Activated CD4-positive, alpha-beta memory T cell treated with anti-CD3 and anti-CD28 coated beads for 36 hours (primary cell): ENCODE measurements at regions not wholly inside any gene's neighbourhood (a gene's known extent, or its start where the extent isn't known, plus 50 kb on each side); places are given as distances from the start of the nearest gene placed in this dataset.

Experiments used
- CTCF ChIA-PET: fragments of 350-600 bp; sonication (Branson Sonifier 250); formaldehyde crosslinking; loops from one replicate; lab custom pipeline; 2021; ENCODE audit warnings: antibody characterized with exemption, inconsistent platforms; lab: Charles Lee
- POLR2A ChIA-PET: fragments of 350-600 bp; sonication (Branson Sonifier 250); formaldehyde crosslinking; loops from one replicate; lab custom pipeline; 2021; ENCODE audit warnings: antibody characterized with exemption; lab: Charles Lee
- DNase-seq: peaks from one replicate; pipeline ENCODE4 v3.0.0-alpha.2; 2020
- H3K27ac Mint-ChIP-seq: one replicate; pipeline ENCODE4 v1.8.0; 2021; ENCODE audit warnings: mixed read lengths
- H3K27me3 Mint-ChIP-seq: one replicate; pipeline ENCODE4 v1.8.0; 2021; ENCODE audit warnings: mixed read lengths
- H3K36me3 Mint-ChIP-seq: one replicate; pipeline ENCODE4 v1.8.0; 2021; ENCODE audit warnings: mixed read lengths
- H3K4me1 Mint-ChIP-seq: one replicate; pipeline ENCODE4 v1.8.0; 2021; ENCODE audit warnings: low read depth, mixed read lengths
- H3K4me3 Mint-ChIP-seq: one replicate; pipeline ENCODE4 v1.8.0; 2021; ENCODE audit warnings: mild to moderate bottlenecking, mixed read lengths
- H3K9me3 Mint-ChIP-seq: one replicate; pipeline ENCODE4 v1.8.0; 2021; ENCODE audit warnings: mixed read lengths
- intact Hi-C: fragments of 100-400 bp; cut with micrococcal nuclease; formaldehyde crosslinking; loops from one replicate; pipeline ENCODE4 v1.15.1; 2023

DNA sequence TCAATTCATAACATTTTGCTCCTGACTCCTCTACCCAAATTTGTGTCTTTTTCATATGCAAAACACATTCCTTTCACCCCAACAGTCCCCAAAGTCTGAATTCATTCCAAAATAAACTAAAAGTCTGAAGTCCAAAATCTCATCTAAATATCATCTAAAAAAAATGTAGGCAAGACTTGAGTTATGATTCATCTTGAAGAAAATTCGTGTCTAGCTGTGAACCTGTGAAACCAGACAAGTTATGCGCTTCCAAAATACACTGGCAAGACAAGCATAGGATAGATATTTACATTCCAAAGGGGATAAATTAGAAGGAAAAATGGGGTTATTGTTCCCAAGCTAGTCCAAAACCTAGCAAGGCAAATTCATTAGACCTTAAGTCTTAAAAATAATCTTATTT lies 1302.0 kb upstream of the GBE1 start:
- Mint-ChIP-seq H3K4me1 (no peaks in the 10 kb centered on the region), H3K27me3 (no peaks in the 10 kb centered on the region), H3K36me3 (no peaks in the 10 kb centered on the region), H3K9me3 (peaks cover 39% of the 10 kb centered on the region), H3K27ac (no peak overlapping the region), H3K4me3 (no peak overlapping the region)
- POLR2A ChIA-PET: no interaction called here
- no peak for DNase-seq
- CTCF ChIA-PET: no interaction called here
- intact Hi-C loops: no loop called here

DNA sequence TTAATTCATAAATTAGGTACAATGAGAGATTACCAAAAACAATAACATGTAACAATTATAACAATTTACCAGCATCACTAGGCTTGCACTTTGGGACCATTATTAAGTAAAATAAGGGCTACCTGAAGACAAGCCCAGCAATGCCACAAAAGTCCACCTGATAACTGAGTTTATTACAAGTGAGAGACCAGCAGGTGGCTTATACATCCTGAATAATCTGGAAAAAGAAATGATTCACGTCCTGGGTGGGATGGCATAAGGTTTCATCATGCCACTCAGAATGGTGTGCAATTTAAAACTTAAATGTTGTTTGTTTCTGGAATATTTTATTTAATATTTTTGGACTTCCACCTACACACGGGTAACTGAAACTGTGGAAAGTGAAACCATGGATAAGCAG lies 1287.1 kb upstream of the GBE1 start:
- H3K27me3 Mint-ChIP-seq: no peaks in the 10 kb centered on the region
- CTCF ChIA-PET: no interaction called here
- no peak for DNase-seq
- H3K27ac Mint-ChIP-seq: no peak overlapping the region
- H3K9me3 Mint-ChIP-seq: peaks cover 7% of the 10 kb centered on the region
- POLR2A ChIA-PET: no interaction called here
- no peak overlapping the region for H3K4me3 Mint-ChIP-seq
- H3K36me3 Mint-ChIP-seq: no peaks in the 10 kb centered on the region
- intact Hi-C loops: no loop called here
- H3K4me1 Mint-ChIP-seq: no peaks in the 10 kb centered on the region

DNA sequence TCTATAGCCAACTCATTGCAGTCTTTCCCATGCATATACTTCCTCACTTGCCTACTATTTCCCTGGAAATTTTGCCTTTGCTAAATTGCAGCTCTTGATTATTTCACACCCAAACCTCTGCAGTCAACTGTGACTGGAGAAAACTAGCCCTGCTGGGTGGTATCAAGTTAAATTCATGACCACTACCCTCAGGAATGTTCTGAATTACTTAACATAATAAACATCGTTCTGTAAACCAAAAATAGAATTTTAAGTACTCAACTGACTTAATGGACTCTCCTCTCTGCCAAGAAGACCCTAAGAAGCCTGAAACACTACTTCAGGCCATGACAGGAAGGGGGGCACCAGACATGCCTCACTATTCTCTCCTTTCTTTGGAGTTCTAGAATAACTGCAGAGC lies 1278.0 kb upstream of the GBE1 start:
- intact Hi-C loops: no loop called here
- ChIA-PET POLR2A (no interaction called here), CTCF (no interaction called here)
- H3K4me1 Mint-ChIP-seq: no peaks in the 10 kb centered on the region
- H3K4me3 Mint-ChIP-seq: no peak overlapping the region
- H3K9me3 Mint-ChIP-seq: peaks cover 4% of the 10 kb centered on the region
- H3K36me3 Mint-ChIP-seq: no peaks in the 10 kb centered on the region
- no peaks in the 10 kb centered on the region for H3K27me3 Mint-ChIP-seq
- H3K27ac Mint-ChIP-seq: no peak overlapping the region
- no peak for DNase-seq

DNA sequence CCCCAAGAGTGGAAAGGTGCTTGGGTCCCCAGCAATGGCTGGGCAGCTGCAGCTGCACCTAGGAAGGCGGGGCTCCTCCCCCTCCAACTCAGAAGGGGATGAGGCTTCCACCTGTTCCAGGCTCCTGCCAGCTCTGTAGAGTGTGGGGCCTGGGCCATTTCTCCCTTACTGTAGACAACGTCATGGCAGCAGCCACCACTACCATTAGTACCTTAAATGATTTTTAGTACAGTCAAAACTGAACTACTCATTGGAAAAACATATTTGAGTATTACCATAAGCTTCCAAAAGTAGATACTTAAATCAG lies 1274.2 kb upstream of the GBE1 start:
- H3K27ac Mint-ChIP-seq: no peak overlapping the region
- CTCF ChIA-PET: no interaction called here
- DNase-seq: no peak
- intact Hi-C loops: no loop called here
- no peak overlapping the region for H3K4me3 Mint-ChIP-seq
- POLR2A ChIA-PET: no interaction called here
- H3K9me3 Mint-ChIP-seq: peaks cover 2% of the 10 kb centered on the region
- H3K27me3 Mint-ChIP-seq: no peaks in the 10 kb centered on the region
- H3K36me3 Mint-ChIP-seq: no peaks in the 10 kb centered on the region
- H3K4me1 Mint-ChIP-seq: no peaks in the 10 kb centered on the region

DNA sequence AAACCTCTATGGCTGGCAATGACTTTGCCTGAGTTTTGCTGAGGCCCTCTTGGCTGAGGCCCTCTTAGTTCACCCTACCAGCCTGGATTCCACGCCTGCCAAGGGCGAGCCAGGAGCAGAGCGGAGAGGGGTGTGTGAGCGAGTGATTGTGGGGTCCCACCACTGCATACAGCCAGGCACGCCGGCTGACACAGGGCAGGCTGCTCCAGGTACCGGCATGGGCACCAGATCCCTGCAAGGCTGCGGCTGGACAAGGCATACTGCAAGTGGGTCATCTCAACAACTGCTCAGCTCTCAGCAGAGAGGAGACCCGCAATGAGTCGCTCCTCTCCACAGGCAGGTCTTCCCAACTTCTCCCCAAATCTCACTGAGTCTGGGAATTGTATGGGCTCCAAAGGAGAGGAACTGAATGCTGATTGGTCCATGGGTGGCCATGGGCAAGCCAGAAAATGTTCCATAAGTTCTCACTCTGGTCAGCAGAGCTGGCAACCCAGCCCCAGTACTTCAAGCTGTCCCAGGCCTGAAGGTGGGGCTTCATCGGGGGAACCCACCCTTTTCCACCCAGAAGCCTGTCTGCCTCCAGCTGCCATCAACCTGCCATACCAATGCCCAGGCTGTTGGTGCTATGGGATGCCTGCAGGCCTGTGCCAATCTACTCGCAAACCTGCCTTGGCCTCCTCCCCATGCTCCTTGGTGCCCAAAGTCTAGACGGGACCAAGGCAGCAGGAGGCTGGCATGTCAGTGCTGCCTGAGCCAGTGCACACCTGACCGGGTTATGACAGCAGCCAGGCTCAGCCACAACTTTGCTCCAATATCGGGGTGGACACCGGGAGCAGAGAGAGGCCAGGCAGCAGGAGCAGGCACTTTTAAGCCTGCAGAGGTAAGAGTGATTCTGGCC lies 1273.6 kb upstream of the GBE1 start:
- Mint-ChIP-seq H3K4me1 (no peaks in the 10 kb centered on the region), H3K4me3 (no peak overlapping the region), H3K27ac (no peak overlapping the region), H3K27me3 (no peaks in the 10 kb centered on the region), H3K36me3 (no peaks in the 10 kb centered on the region), H3K9me3 (peaks cover 4% of the 10 kb centered on the region)
- POLR2A ChIA-PET: no interaction called here
- CTCF ChIA-PET: no interaction called here
- no peak for DNase-seq
- intact Hi-C loops: no loop called here

DNA sequence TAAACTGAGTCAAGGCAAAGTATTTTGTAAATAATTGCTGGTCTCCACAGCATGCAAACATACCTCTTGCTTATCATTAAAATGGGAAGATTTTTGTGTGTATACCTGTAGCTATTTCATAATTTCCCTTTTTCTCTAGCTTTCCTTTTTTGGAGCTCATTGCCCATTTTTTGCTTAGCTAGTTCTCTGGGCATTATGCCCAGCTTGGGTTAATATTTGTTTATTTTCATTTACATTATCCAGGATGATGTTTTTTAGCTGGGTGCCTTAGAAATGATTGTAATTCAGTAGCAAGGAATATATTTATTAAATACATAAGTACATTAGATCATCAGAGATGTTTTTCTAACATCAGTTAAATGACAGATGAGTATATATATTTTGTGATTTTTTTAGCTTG lies 1271.7 kb upstream of the GBE1 start:
- no peak overlapping the region for H3K4me3 Mint-ChIP-seq
- H3K36me3 Mint-ChIP-seq: no peaks in the 10 kb centered on the region
- H3K9me3 Mint-ChIP-seq: peaks cover 6% of the 10 kb centered on the region
- intact Hi-C loops: no loop called here
- no peak for DNase-seq
- H3K4me1 Mint-ChIP-seq: no peaks in the 10 kb centered on the region
- H3K27ac Mint-ChIP-seq: no peak overlapping the region
- no peaks in the 10 kb centered on the region for H3K27me3 Mint-ChIP-seq
- ChIA-PET POLR2A (no interaction called here), CTCF (no interaction called here)

DNA sequence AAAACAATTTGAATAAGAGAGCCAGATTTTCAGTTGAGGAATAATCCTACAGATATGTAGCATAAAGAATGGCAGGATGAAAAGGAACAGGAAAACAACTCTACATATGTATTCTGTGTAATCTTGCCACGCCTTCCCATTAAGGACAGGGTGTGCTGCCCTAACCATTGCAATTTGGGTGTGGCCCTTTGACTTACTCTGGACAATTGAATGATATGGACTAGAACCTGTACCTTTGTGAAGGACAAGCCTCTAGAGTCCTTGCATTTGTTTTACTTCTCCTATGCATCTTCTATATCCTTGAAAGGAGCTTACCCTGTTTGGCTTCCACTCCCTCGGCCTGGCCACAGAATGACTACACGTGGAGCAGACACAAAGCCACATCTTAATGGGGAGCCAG lies 1261.6 kb upstream of the GBE1 start:
- intact Hi-C loops: no loop called here
- no peak overlapping the region for H3K4me3 Mint-ChIP-seq
- CTCF ChIA-PET: no interaction called here
- no peaks in the 10 kb centered on the region for H3K27me3 Mint-ChIP-seq
- H3K4me1 Mint-ChIP-seq: no peaks in the 10 kb centered on the region
- POLR2A ChIA-PET: no interaction called here
- H3K36me3 Mint-ChIP-seq: no peaks in the 10 kb centered on the region
- H3K27ac Mint-ChIP-seq: no peak overlapping the region
- DNase-seq: no peak
- H3K9me3 Mint-ChIP-seq: peaks cover 5% of the 10 kb centered on the region

DNA sequence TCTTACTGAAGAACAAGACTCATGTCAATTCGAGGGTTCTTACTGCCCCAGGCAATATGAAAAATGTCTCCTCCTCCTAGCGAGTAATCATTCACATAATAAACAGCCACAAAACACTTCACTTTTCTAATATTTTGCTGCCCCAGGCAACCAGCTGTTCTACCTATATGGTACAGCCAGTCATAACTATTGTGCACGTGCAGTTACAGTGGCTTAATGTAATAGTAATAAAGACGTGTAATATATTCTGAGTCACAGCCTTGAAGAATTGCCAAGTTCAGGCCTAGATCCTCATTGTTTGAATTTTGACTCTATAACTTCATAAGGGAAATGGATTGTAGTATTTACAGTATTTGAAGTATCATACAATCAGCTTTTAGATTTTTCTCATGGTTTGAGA lies 1250.0 kb upstream of the GBE1 start:
- no peak overlapping the region for H3K27ac Mint-ChIP-seq
- no peak overlapping the region for H3K4me3 Mint-ChIP-seq
- H3K36me3 Mint-ChIP-seq: no peaks in the 10 kb centered on the region
- peaks cover 5% of the 10 kb centered on the region for H3K9me3 Mint-ChIP-seq
- no peak for DNase-seq
- H3K27me3 Mint-ChIP-seq: no peaks in the 10 kb centered on the region
- ChIA-PET CTCF (no interaction called here), POLR2A (no interaction called here)
- intact Hi-C loops: no loop called here
- H3K4me1 Mint-ChIP-seq: no peaks in the 10 kb centered on the region

DNA sequence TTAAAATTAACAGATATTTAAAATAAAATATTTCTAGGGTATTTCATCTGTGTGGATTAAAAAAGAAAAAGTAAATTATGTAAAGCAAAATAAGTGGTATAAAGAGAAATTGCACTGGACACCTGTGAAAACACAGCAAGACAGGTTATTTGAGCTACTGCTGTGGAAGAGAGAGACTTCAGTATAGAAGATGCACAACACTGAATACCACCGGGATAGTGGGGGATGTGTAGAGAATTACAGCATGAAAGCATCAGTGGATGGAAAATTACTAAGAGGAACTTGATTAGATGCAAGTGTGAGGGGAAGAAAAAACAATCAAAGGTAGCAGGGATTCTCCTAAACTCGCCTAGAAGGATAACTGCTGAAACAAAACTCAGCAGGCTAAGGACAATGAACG lies 1242.5 kb upstream of the GBE1 start:
- Mint-ChIP-seq H3K9me3 (peaks cover 3% of the 10 kb centered on the region), H3K27ac (no peak overlapping the region), H3K27me3 (no peaks in the 10 kb centered on the region), H3K36me3 (no peaks in the 10 kb centered on the region), H3K4me1 (no peaks in the 10 kb centered on the region), H3K4me3 (no peak overlapping the region)
- no peak for DNase-seq
- CTCF ChIA-PET: no interaction called here
- intact Hi-C loops: no loop called here
- POLR2A ChIA-PET: no interaction called here

DNA sequence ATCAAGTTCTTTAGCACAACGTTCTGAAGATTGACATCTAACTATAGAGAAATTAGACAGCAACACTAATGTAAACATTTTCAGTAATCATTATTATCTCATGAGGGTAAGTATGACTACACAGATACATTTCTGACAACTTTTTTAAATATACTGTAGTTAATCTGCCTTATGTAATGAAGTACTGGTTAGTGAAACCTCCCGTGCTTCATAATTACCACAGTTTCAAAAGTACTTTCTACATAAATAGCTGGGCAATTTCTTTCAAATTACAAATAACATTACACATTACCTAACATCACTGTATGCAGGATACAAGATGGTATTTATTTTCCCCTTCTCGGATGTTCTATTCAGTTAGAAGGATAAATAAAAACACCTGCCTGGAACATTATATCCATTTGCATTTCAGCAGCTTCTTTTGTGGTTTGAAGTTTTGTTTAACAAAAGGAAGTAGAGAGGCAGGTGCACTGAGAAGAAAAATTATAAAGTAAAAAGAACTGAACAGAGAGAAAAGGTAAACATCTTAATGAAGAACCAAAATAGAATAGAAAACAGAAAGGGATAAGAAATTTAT lies 1241.5 kb upstream of the GBE1 start:
- POLR2A ChIA-PET: no interaction called here
- Mint-ChIP-seq H3K4me3 (no peak overlapping the region), H3K9me3 (peaks cover 4% of the 10 kb centered on the region), H3K4me1 (no peaks in the 10 kb centered on the region), H3K27ac (no peak overlapping the region), H3K27me3 (no peaks in the 10 kb centered on the region), H3K36me3 (no peaks in the 10 kb centered on the region)
- DNase-seq: no peak
- intact Hi-C loops: no loop called here
- CTCF ChIA-PET: no interaction called here

DNA sequence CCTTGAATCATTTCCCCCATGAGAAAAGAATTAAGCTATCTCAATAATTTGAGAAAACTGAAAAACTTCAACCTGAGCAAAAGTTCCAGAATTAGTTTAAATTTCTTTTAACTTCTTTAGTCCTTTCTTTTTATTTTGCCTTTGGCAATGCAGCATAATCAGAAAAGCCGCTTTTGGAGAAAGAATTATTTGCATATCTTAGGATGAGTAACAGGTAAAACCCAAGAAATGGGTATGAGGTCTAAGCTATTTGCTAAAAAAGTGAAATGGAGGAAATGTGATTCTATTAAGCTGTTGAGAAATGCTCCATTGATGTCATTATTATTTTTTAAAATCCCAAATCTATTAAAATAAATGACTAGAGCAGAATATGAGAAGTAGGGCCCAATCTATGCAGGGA lies 1238.3 kb upstream of the GBE1 start:
- Mint-ChIP-seq H3K4me3 (no peak overlapping the region), H3K27me3 (no peaks in the 10 kb centered on the region), H3K9me3 (peaks cover 20% of the 10 kb centered on the region), H3K4me1 (no peaks in the 10 kb centered on the region), H3K36me3 (no peaks in the 10 kb centered on the region), H3K27ac (no peak overlapping the region)
- intact Hi-C loops: no loop called here
- CTCF ChIA-PET: no interaction called here
- DNase-seq: no peak
- POLR2A ChIA-PET: no interaction called here

DNA sequence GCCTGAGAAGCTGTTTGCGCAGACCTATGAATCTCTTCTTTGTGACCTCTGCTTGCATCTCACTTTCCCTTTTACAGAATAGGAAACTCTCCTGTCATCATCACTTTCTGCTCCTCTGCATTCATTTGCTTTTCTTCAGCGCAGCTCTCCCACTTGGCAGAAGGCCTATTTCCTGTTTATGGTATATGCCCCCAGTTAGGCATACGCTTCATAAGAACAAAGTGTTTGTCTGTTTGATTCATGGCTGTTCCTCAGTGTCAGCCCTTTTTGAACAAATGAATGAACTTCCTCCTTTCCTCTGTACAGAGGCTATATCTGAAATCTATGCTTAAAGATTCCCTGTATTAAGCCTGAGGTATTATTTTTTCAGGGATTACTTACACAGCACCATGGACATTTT lies 1216.9 kb upstream of the GBE1 start:
- no peak for DNase-seq
- no peaks in the 10 kb centered on the region for H3K4me1 Mint-ChIP-seq
- H3K4me3 Mint-ChIP-seq: no peak overlapping the region
- ChIA-PET POLR2A (no interaction called here), CTCF (no interaction called here)
- peaks cover 28% of the 10 kb centered on the region for H3K9me3 Mint-ChIP-seq
- H3K27ac Mint-ChIP-seq: no peak overlapping the region
- no peaks in the 10 kb centered on the region for H3K36me3 Mint-ChIP-seq
- no peaks in the 10 kb centered on the region for H3K27me3 Mint-ChIP-seq
- intact Hi-C loops: no loop called here

DNA sequence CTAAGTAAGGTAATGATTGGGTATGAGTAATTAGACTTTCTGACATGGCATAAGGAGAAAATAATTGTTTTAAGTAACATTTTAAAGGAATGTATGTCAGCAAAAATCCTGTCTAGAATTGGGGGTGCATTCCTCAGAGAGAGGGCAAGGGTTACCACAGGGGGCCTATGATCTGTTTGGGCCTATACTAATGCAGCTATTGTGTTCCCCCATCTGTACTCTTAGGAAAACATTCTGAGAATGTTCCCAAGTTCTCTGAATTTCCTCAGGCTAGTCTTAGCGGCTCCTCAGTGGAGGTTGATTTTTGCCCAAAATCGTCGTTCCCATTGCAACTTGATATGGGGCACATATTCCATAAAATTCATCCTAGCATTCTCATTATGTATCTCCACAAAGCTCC lies 1216.4 kb upstream of the GBE1 start:
- ChIA-PET POLR2A (no interaction called here), CTCF (no interaction called here)
- H3K9me3 Mint-ChIP-seq: peaks cover 25% of the 10 kb centered on the region
- DNase-seq: no peak
- H3K27me3 Mint-ChIP-seq: no peaks in the 10 kb centered on the region
- intact Hi-C loops: no loop called here
- no peak overlapping the region for H3K4me3 Mint-ChIP-seq
- H3K36me3 Mint-ChIP-seq: no peaks in the 10 kb centered on the region
- no peaks in the 10 kb centered on the region for H3K4me1 Mint-ChIP-seq
- H3K27ac Mint-ChIP-seq: no peak overlapping the region
